ENCODE measurements at regions not wholly inside any gene's neighbourhood (a gene's known extent, or its start where the extent isn't known, plus 50 kb on each side); places are given as distances from the start of the nearest gene placed in this dataset.

- TF ChIP-seq GATA3 (IDR thresholded peaks at IDR 0.05; ENCODE audit: low read depth, low read length) (no peak), GATA2 (IDR thresholded peaks at IDR 0.05; ENCODE audit: low read depth, low read length) (no peak)
Observed at GRCh38 chr20:6295867-6296256, 173.0 kb upstream of the FERMT1 start.

Measured in SH-SY5Y (cell line).